IMR-90 (cell line): ENCODE measurements at regions not wholly inside any gene's neighbourhood (a gene's known extent, or its start where the extent isn't known, plus 50 kb on each side); places are given as distances from the start of the nearest gene placed in this dataset.

ENCODE experiments used
- ATAC-seq: fragments of 200-7000 bp; cut with Tn5 transposase; 2 replicates; pipeline ENCODE4 v1.9.1; 2020; ENCODE audit warnings: low read depth, mild to moderate bottlenecking, moderate library complexity
- BruUV-seq: library from RNA; stranded (reverse); fragments of 400-500 nt; replicated peaks from 2 replicates; lab custom pipeline; 2021; lab: Mats Ljungman, UMichigan
- CTCF ChIA-PET: fragments of 300-600 bp; formaldehyde crosslinking; extraction: SDS; loops from one replicate; lab custom pipeline; 2021; ENCODE audit warnings: antibody characterized with exemption; lab: Yijun Ruan, JAX
- POLR2A ChIA-PET: fragments of 300-600 bp; sonication (Branson Sonifier 250); formaldehyde crosslinking; loops from one replicate; lab custom pipeline; 2022; ENCODE audit warnings: antibody characterized with exemption; ENCODE audit not compliant: unreplicated experiment; lab: Charles Lee
- DNase-seq: peaks from one replicate; pipeline ENCODE4 v3.0.0; 2013
- H2AFZ ChIP-seq: replicated peaks from 2 replicates; pipeline ENCODE3; 2013; ENCODE audit warnings: low read length, mild to moderate bottlenecking; ENCODE audit not compliant: poor library complexity
- H2AK5ac ChIP-seq: 2 replicates; pipeline ENCODE4 v1.6.1; 2013; ENCODE audit warnings: low read depth, low read length, inconsistent platforms
- H2AK9ac ChIP-seq: replicated peaks from 2 replicates; pipeline ENCODE3; 2013; ENCODE audit warnings: mild to moderate bottlenecking, low read depth, low read length, moderate library complexity; ENCODE audit not compliant: poor library complexity
- H2BK120ac ChIP-seq: 2 replicates; pipeline ENCODE4 v1.6.1; 2013; ENCODE audit warnings: low read depth, low read length, inconsistent platforms
- H2BK15ac ChIP-seq: 3 replicates; pipeline ENCODE4 v1.6.1; 2013; ENCODE audit warnings: low read depth, low read length, inconsistent platforms
- H2BK20ac ChIP-seq: 2 replicates; pipeline ENCODE4 v1.6.1; 2013; ENCODE audit warnings: low read depth, mild to moderate bottlenecking, inconsistent platforms, low read length, moderate library complexity
- H2BK5ac ChIP-seq: 2 replicates; pipeline ENCODE4 v1.6.1; 2013; ENCODE audit warnings: mild to moderate bottlenecking, low read depth, low read length, inconsistent platforms; ENCODE audit not compliant: poor library complexity, severe bottlenecking
- H3K14ac ChIP-seq: replicated peaks from 2 replicates; pipeline ENCODE4 v1.6.1; 2013; ENCODE audit warnings: low read depth, low read length, inconsistent platforms
- H3K18ac ChIP-seq: 2 replicates; pipeline ENCODE4 v1.6.1; 2013; ENCODE audit warnings: low read depth, low read length, control low read depth
- H3K23ac ChIP-seq: 2 replicates; pipeline ENCODE4 v1.6.1; 2013; ENCODE audit warnings: low read depth, low read length, inconsistent platforms
- H3K27ac ChIP-seq: 2 replicates; pipeline ENCODE4 v1.5.1; 2013; ENCODE audit warnings: mild to moderate bottlenecking, control low read depth, low read length; ENCODE audit not compliant: insufficient read depth
- H3K27me3 ChIP-seq: 2 replicates; pipeline ENCODE4 v1.6.1; 2013; ENCODE audit warnings: low read length; ENCODE audit not compliant: control insufficient read depth, insufficient read depth
- H3K36me3 ChIP-seq: 2 replicates; pipeline ENCODE4 v1.6.1; 2013; ENCODE audit warnings: low read length, mixed read lengths; ENCODE audit not compliant: control insufficient read depth, insufficient read depth
- H3K4ac ChIP-seq: 2 replicates; pipeline ENCODE4 v1.6.1; 2013; ENCODE audit warnings: low read depth, low read length, inconsistent platforms
- H3K4me1 ChIP-seq: 2 replicates; pipeline ENCODE4 v1.6.1; 2013; ENCODE audit warnings: low read length, mixed read lengths; ENCODE audit not compliant: control insufficient read depth, insufficient read depth
- H3K4me2 ChIP-seq: 2 replicates; pipeline ENCODE4 v1.6.1; 2013; ENCODE audit warnings: low read depth, mild to moderate bottlenecking, control low read depth, low read length, moderate library complexity
- H3K4me3 ChIP-seq: 2 replicates; pipeline ENCODE4 v1.5.1; 2013; ENCODE audit warnings: low read depth, mild to moderate bottlenecking, control low read depth, low read length, moderate library complexity; ENCODE audit not compliant: insufficient read depth
- H3K56ac ChIP-seq: 2 replicates; pipeline ENCODE4 v1.6.1; 2013; ENCODE audit warnings: low read length, inconsistent platforms; ENCODE audit not compliant: insufficient read depth; ENCODE audit errors: extremely low read depth
- H3K79me1 ChIP-seq, 2 experiments: 2 replicates each; pipeline ENCODE4 v1.6.1; 2013; ENCODE audit warnings: low read length in 2 of 2, inconsistent platforms in 1 of 2, low read depth in 1 of 2
- H3K9ac ChIP-seq: 2 replicates; pipeline ENCODE4 v1.6.1; 2013; ENCODE audit warnings: low read depth, low read length, control low read depth
- H3K9me1 ChIP-seq: 2 replicates; pipeline ENCODE4 v1.6.1; 2013; ENCODE audit warnings: low read length, inconsistent platforms; ENCODE audit not compliant: insufficient read depth
- H3K9me3 ChIP-seq: 2 replicates; pipeline ENCODE4 v1.6.1; 2013; ENCODE audit warnings: low read length; ENCODE audit not compliant: control insufficient read depth, insufficient read depth
- H4K20me1 ChIP-seq: 2 replicates; pipeline ENCODE4 v1.6.1; 2013; ENCODE audit warnings: low read length, inconsistent platforms; ENCODE audit not compliant: insufficient read depth
- H4K5ac ChIP-seq: 2 replicates; pipeline ENCODE4 v1.6.1; 2013; ENCODE audit warnings: mild to moderate bottlenecking, low read depth, low read length, control low read depth
- H4K8ac ChIP-seq, 2 experiments: 2 replicates each; pipeline ENCODE4 v1.6.1; 2013; ENCODE audit warnings: low read depth in 2 of 2, low read length in 2 of 2, control low read depth in 1 of 2, inconsistent platforms in 1 of 2
- H4K91ac ChIP-seq: 2 replicates; pipeline ENCODE4 v1.6.1; 2013; ENCODE audit warnings: low read depth, low read length, inconsistent platforms; ENCODE audit not compliant: insufficient read depth
- BHLHE40 ChIP-seq: fragments of 150-350 bp; IDR thresholded peaks from 2 replicates; pipeline ENCODE4 v1.6.1; 2016; ENCODE audit warnings: mild to moderate bottlenecking, low read depth, low read length
- MAFK ChIP-seq: IDR thresholded peaks from 2 replicates; pipeline ENCODE4 v1.6.1; 2012; ENCODE audit warnings: low read depth, low read length, improper control_type of control experiment
- MAZ ChIP-seq: IDR thresholded peaks from 2 replicates; pipeline ENCODE4 v1.6.1; 2012; ENCODE audit warnings: low read depth, mild to moderate bottlenecking, low read length, improper control_type of control experiment, moderate library complexity, borderline replicate concordance
- NFE2L2 ChIP-seq: fragments of 150-350 bp; IDR thresholded peaks from 2 replicates; pipeline ENCODE4 v1.6.1; 2016; ENCODE audit warnings: low read depth, mild to moderate bottlenecking, low read length
- POLR2A ChIP-seq: IDR thresholded peaks from 2 replicates; pipeline ENCODE4 v1.6.1; 2012; ENCODE audit warnings: mild to moderate bottlenecking, low read depth, low read length
- RAD21 ChIP-seq: IDR thresholded peaks from 2 replicates; pipeline ENCODE4 v1.6.1; 2012; ENCODE audit warnings: low read length, improper control_type of control experiment
- WGBS, 2 experiments: methylation state at CpG; one replicate each; pipeline versions ENCODE4 v1.1.5 to v1.1.7; 2013; ENCODE audit warnings: missing lambda C conversion rate in 2 of 2; ENCODE audit not compliant: insufficient read length in 1 of 2; ENCODE audit errors: extremely low coverage in 2 of 2; 5-methylcytosine and 5-hydroxymethylcytosine counted together
- dilution Hi-C: fragments of 300-500 bp; cut with HindIII; formaldehyde crosslinking; loops from one replicate; pipeline ENCODE4 v1.14.3; 2018; ENCODE audit warnings: low sequenced_read_pairs; ENCODE audit not compliant: unreplicated experiment
- in situ Hi-C: fragments of 300-500 bp; cut with MboI; formaldehyde crosslinking; loops from 3 replicates; pipeline ENCODE4 v1.14.3; 2019; ENCODE audit warnings: low sequenced_read_pairs, inconsistent platforms, mixed read lengths
- intact Hi-C: fragments of 100-400 bp; cut with micrococcal nuclease; formaldehyde crosslinking; loops from 2 replicates; pipeline ENCODE4 v1.10.0; 2022

- no peak overlapping the region for H2BK20ac ChIP-seq
- H3K4me3 ChIP-seq, result no peak overlapping the region
- no peaks in the 10 kb centered on the region for H3K9me1 ChIP-seq
- H2BK15ac ChIP-seq, result no peak overlapping the region
- WGBS, 2 experiments, result no CpG with 5 or more reads among the region's 8 CpGs
- no peaks in the 10 kb centered on the region for H3K36me3 ChIP-seq
- H3K9ac ChIP-seq, result no peak overlapping the region
- no peak overlapping the region for H4K5ac ChIP-seq
- H2BK120ac ChIP-seq, result no peak overlapping the region
- H4K8ac ChIP-seq, result no peak overlapping the region
- H3K79me1 ChIP-seq, result no peaks in the 10 kb centered on the region
- no peak overlapping the region for H3K56ac ChIP-seq
- POLR2A ChIA-PET, result no interaction called here
- intact Hi-C loops, result no loop called here
- H3K23ac ChIP-seq, result no peak overlapping the region
- H3K27me3 ChIP-seq, result no peaks in the 10 kb centered on the region
- no peaks in the 10 kb centered on the region for H3K4me1 ChIP-seq
- H2BK5ac ChIP-seq, result no peak overlapping the region
- H2AK5ac ChIP-seq, result no peak overlapping the region
- H4K20me1 ChIP-seq, result no peaks in the 10 kb centered on the region
- dilution Hi-C loops, result no loop called here
- peaks cover 10% of the 10 kb centered on the region; the same call in 1 of the 2 replicates for H3K9me3 ChIP-seq
- in situ Hi-C loops, result no loop called here
- H4K91ac ChIP-seq, result no peak overlapping the region
- ATAC-seq (no peak), DNase-seq (no peak)
- H3K4me2 ChIP-seq, result no peak overlapping the region
- H3K27ac ChIP-seq, result no peak overlapping the region
- no peak overlapping the region for H3K18ac ChIP-seq
- CTCF ChIA-PET, result no interaction called here
- no TSS peak for BruUV-seq
- TF ChIP-seq NFE2L2 (no peak), POLR2A (no peak), MAFK (no peak), MAZ (no peak), BHLHE40 (no peak), RAD21 (no peak)
- no peak overlapping the region for H3K4ac ChIP-seq
- H2AK9ac ChIP-seq, result no peak overlapping the region
- no peak overlapping the region for H3K14ac ChIP-seq
- H2AFZ ChIP-seq, result no peak overlapping the region
Observed at GRCh38 chr15:98358971-98359370, 289.4 kb upstream of the IGF1R start.
